A673 (cell line): ENCODE measurements at regions not wholly inside any gene's neighbourhood (a gene's known extent, or its start where the extent isn't known, plus 50 kb on each side); places are given as distances from the start of the nearest gene placed in this dataset.

Experiments used
- BruUV-seq: library from RNA; stranded (reverse); fragments of 400-500 nt; replicated peaks from 2 replicates; lab custom pipeline; 2021; lab: Mats Ljungman, UMichigan
- CTCF ChIA-PET: fragments of 300-600 bp; sonication (Branson Sonifier 250); formaldehyde crosslinking; loops from one replicate; lab custom pipeline; 2022; ENCODE audit warnings: antibody characterized with exemption; lab: Charles Lee
- POLR2A ChIA-PET: fragments of 300-600 bp; sonication (Branson Sonifier 250); formaldehyde crosslinking; loops from one replicate; lab custom pipeline; 2022; ENCODE audit warnings: antibody characterized with exemption; ENCODE audit not compliant: low non-redundant PET; lab: Charles Lee
- DNase-seq: peaks from one replicate; pipeline ENCODE4 v3.0.0-alpha.2; 2015; ENCODE audit warnings: low spot score
- H3K27ac ChIP-seq: fragments of 200-600 bp; sonication (generic); 2 replicates; pipeline ENCODE4 v1.5.1; 2016; ENCODE audit warnings: mixed run types, low read depth, mild to moderate bottlenecking, mixed read lengths, antibody characterized with exemption, low read length; ENCODE audit not compliant: poor library complexity, severe bottlenecking
- H3K27me3 ChIP-seq: fragments of 200-600 bp; sonication (generic); replicated peaks from 2 replicates; pipeline ENCODE4 v1.6.1; 2017; ENCODE audit warnings: mixed run types, low read depth, mild to moderate bottlenecking, mixed read lengths, antibody characterized with exemption, low read length; ENCODE audit not compliant: insufficient read depth, poor library complexity
- H3K36me3 ChIP-seq: fragments of 200-600 bp; sonication (generic); 2 replicates; pipeline ENCODE4 v1.6.1; 2016; ENCODE audit warnings: mixed run types, mild to moderate bottlenecking, mixed read lengths, antibody characterized with exemption, low read length; ENCODE audit not compliant: insufficient read depth, poor library complexity, severe bottlenecking
- H3K4me1 ChIP-seq: fragments of 200-600 bp; sonication (generic); 2 replicates; pipeline ENCODE4 v1.6.1; 2017; ENCODE audit warnings: mixed run types, mild to moderate bottlenecking, mixed read lengths, antibody characterized with exemption, low read length; ENCODE audit not compliant: insufficient read depth, poor library complexity, severe bottlenecking
- H3K4me3 ChIP-seq: fragments of 200-600 bp; sonication (generic); 2 replicates; pipeline ENCODE4 v1.5.1; 2016; ENCODE audit warnings: low read depth, mixed run types, mild to moderate bottlenecking, mixed read lengths, low read length; ENCODE audit not compliant: poor library complexity, severe bottlenecking
- H3K9me3 ChIP-seq: fragments of 200-600 bp; sonication (generic); 2 replicates; pipeline ENCODE4 v1.6.1; 2016; ENCODE audit warnings: mixed run types, low read depth, mild to moderate bottlenecking, mixed read lengths, antibody characterized with exemption, low read length; ENCODE audit not compliant: poor library complexity, severe bottlenecking
- EZH2 ChIP-seq: fragments of 200-600 bp; sonication (generic); IDR thresholded peaks from 2 replicates; pipeline ENCODE4 v1.6.1; 2017; ENCODE audit warnings: borderline replicate concordance, low read depth, mild to moderate bottlenecking, mixed read lengths, antibody characterized with exemption, low read length; ENCODE audit not compliant: poor library complexity, severe bottlenecking
- intact Hi-C: fragments of 100-400 bp; cut with micrococcal nuclease; formaldehyde crosslinking; loops from one replicate; pipeline ENCODE4 v1.10.0; 2022; ENCODE audit not compliant: unreplicated experiment
- TF ChIP-seq, protein P1 (sequence below): fragments of 300-800, 200-600 bp; sonication (generic); conservative IDR thresholded peaks from 2 replicates; pipeline ENCODE4 v1.5.1; 2017; ENCODE audit warnings: low read depth, mild to moderate bottlenecking, antibody characterized with exemption, low read length, moderate library complexity, mixed read lengths

- H3K27ac ChIP-seq: no peak overlapping the region
- no peak for DNase-seq
- intact Hi-C loops: no loop called here
- CTCF ChIA-PET: no interaction called here
- no peaks in the 10 kb centered on the region for H3K9me3 ChIP-seq
- no peaks in the 10 kb centered on the region for H3K36me3 ChIP-seq
- no peak for TF ChIP-seq EZH2
- TF ChIP-seq, protein P1, sequence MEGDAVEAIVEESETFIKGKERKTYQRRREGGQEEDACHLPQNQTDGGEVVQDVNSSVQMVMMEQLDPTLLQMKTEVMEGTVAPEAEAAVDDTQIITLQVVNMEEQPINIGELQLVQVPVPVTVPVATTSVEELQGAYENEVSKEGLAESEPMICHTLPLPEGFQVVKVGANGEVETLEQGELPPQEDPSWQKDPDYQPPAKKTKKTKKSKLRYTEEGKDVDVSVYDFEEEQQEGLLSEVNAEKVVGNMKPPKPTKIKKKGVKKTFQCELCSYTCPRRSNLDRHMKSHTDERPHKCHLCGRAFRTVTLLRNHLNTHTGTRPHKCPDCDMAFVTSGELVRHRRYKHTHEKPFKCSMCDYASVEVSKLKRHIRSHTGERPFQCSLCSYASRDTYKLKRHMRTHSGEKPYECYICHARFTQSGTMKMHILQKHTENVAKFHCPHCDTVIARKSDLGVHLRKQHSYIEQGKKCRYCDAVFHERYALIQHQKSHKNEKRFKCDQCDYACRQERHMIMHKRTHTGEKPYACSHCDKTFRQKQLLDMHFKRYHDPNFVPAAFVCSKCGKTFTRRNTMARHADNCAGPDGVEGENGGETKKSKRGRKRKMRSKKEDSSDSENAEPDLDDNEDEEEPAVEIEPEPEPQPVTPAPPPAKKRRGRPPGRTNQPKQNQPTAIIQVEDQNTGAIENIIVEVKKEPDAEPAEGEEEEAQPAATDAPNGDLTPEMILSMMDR: no peak
- BruUV-seq: no TSS peak
- H3K27me3 ChIP-seq: peaks cover 7% of the 10 kb centered on the region
- H3K4me1 ChIP-seq: no peaks in the 10 kb centered on the region
- H3K4me3 ChIP-seq: no peak overlapping the region
- POLR2A ChIA-PET: no interaction called here
These were observed 310.5 kb downstream of the GPAM start for GRCh38 chr10:111873041-111873440.

DNA sequence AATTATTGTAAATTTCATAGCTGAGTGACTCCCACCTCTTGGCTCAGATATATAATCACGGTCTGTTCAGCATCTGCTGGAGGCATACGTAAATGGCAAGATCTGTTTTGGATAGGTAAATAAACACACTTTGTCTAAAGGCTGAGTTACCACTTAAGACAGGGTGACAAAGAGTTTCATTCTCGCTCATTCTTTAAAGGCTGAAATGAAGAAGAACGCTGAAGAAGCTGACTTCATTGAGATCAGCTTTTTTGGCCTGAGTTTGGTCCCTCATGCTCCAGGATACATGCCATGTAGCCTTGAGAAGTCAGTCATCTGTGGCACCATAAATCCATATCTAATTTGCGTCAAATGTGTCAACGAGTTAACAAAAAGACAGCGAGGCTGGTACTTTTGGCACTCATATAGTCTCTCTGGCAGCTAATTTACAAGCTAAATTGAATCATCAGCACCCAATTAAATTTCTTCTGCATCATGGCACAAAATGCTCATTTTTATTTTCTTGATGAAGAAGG lies 309.9 kb downstream of the GPAM start:
- no peaks in the 10 kb centered on the region for H3K9me3 ChIP-seq
- DNase-seq: no peak
- H3K4me1 ChIP-seq: no peaks in the 10 kb centered on the region
- POLR2A ChIA-PET: no interaction called here
- BruUV-seq: no TSS peak
- peaks cover 7% of the 10 kb centered on the region for H3K27me3 ChIP-seq
- H3K36me3 ChIP-seq: no peaks in the 10 kb centered on the region
- TF ChIP-seq EZH2: no peak
- TF ChIP-seq, protein P1: no peak
- intact Hi-C loops: no loop called here
- CTCF ChIA-PET: no interaction called here
- H3K27ac ChIP-seq: no peak overlapping the region
- H3K4me3 ChIP-seq: no peak overlapping the region

GRCh38 chr10:111874576-111874975 lies 309.0 kb downstream of the GPAM start:
- intact Hi-C loops: no loop called here
- POLR2A ChIA-PET: no interaction called here
- no peaks in the 10 kb centered on the region for H3K4me1 ChIP-seq
- CTCF ChIA-PET: no interaction called here
- no peak overlapping the region for H3K4me3 ChIP-seq
- DNase-seq: no peak
- no peak overlapping the region for H3K27ac ChIP-seq
- H3K27me3 ChIP-seq: peaks cover 7% of the 10 kb centered on the region
- TF ChIP-seq, protein P1: no peak
- no peak for TF ChIP-seq EZH2
- no peaks in the 10 kb centered on the region for H3K36me3 ChIP-seq
- no peaks in the 10 kb centered on the region for H3K9me3 ChIP-seq
- BruUV-seq: no TSS peak
